DOHH2 (cell line): ENCODE measurements at regions not wholly inside any gene's neighbourhood (a gene's known extent, or its start where the extent isn't known, plus 50 kb on each side); places are given as distances from the start of the nearest gene placed in this dataset.

ENCODE experiments used
- H3F3A ChIP-seq: fragments of 200-600 bp; sonication (generic), shearing (Covaris generic); 2 replicates; pipeline ENCODE4 v1.6.0; 2016; ENCODE audit warnings: antibody characterized with exemption, mild to moderate bottlenecking; ENCODE audit not compliant: control insufficient read depth, insufficient read depth
- H3K27ac ChIP-seq: fragments of 200-600 bp; sonication (generic); 2 replicates; pipeline ENCODE4 v1.5.1; 2014; ENCODE audit warnings: low read depth, mild to moderate bottlenecking, low read length, moderate library complexity
- H3K27me3 ChIP-seq: fragments of 200-600 bp; sonication (generic); 2 replicates; pipeline ENCODE4 v1.6.1; 2014; ENCODE audit warnings: mild to moderate bottlenecking, low read length, mixed read lengths; ENCODE audit not compliant: control insufficient read depth
- H3K36me3 ChIP-seq: fragments of 200-600 bp; sonication (generic); 2 replicates; pipeline ENCODE4 v1.6.1; 2014; ENCODE audit warnings: mild to moderate bottlenecking, low read length, moderate library complexity, mixed read lengths; ENCODE audit not compliant: control insufficient read depth
- H3K4me1 ChIP-seq: fragments of 200-600 bp; sonication (generic); 2 replicates; pipeline ENCODE4 v1.6.1; 2014; ENCODE audit warnings: mild to moderate bottlenecking, low read length, mixed read lengths; ENCODE audit not compliant: control insufficient read depth
- H3K4me2 ChIP-seq: fragments of 200-600 bp; sonication (generic); 2 replicates; pipeline ENCODE4 v1.6.0; 2014; ENCODE audit warnings: mild to moderate bottlenecking, low read length, moderate library complexity
- H3K4me3 ChIP-seq: fragments of 200-600 bp; sonication (generic); 2 replicates; pipeline ENCODE4 v1.5.1; 2014; ENCODE audit warnings: mild to moderate bottlenecking, low read length, mixed read lengths
- H3K79me2 ChIP-seq: fragments of 200-600 bp; sonication (generic); 2 replicates; pipeline ENCODE4 v1.6.1; 2014; ENCODE audit warnings: mild to moderate bottlenecking, low read length, mixed read lengths; ENCODE audit not compliant: control insufficient read depth
- H3K9me2 ChIP-seq: fragments of 200-600 bp; sonication (generic); replicated peaks from 2 replicates; pipeline ENCODE4 v1.6.1; 2014; ENCODE audit warnings: mild to moderate bottlenecking, low read length, mixed read lengths; ENCODE audit not compliant: control insufficient read depth
- H3K9me3 ChIP-seq: fragments of 200-600 bp; sonication (generic); 2 replicates; pipeline ENCODE4 v1.6.1; 2014; ENCODE audit warnings: antibody characterized with exemption, low read length, mixed read lengths; ENCODE audit not compliant: control insufficient read depth, insufficient read depth
- H4K20me1 ChIP-seq: fragments of 200-600 bp; sonication (generic); 2 replicates; pipeline ENCODE4 v1.6.0; 2014; ENCODE audit warnings: low read depth, mild to moderate bottlenecking, antibody characterized with exemption, low read length, moderate library complexity; ENCODE audit not compliant: control insufficient read depth, insufficient read depth
- EZH2phosphoT487 ChIP-seq: fragments of 200-600 bp; sonication (generic); IDR thresholded peaks from 2 replicates; pipeline ENCODE4 v1.6.1; 2017; ENCODE audit warnings: borderline replicate concordance, mild to moderate bottlenecking, antibody characterized with exemption, low read length, moderate library complexity, mixed read lengths
- TF ChIP-seq, protein P1 (sequence below): fragments of 200-600 bp; sonication (generic); IDR thresholded peaks from one replicate; pipeline ENCODE4 v1.5.1; 2014; ENCODE audit warnings: antibody characterized with exemption, mild to moderate bottlenecking, low read depth, low read length; ENCODE audit not compliant: poor library complexity, severe bottlenecking

DNA sequence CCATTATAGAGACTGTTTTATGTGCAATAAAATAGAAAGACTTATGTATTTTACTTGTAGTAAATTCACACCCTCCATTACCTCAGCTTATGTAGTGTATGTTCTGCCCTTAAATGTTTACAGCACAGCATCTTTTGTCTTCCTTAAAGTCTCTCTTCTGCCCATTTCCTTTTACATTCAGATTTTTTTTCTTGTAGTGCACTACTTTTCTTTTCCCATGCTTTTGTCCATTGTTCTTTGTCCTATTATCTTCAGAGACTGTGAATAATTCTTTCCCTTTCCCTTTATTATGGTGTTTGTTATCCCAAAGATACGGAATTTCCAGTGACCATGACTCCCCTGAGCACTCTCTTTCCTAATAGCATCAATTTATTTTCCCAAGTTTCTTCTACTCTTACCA, 66.1 kb upstream of the TYRP1 start:
- Histone ChIP-seq H3K36me3 (no peaks in the 10 kb centered on the region), H3K79me2 (no peaks in the 10 kb centered on the region), H3K27ac (no peak overlapping the region), H3K4me2 (no peak overlapping the region), H3K4me1 (no peaks in the 10 kb centered on the region), H3K4me3 (no peak overlapping the region), H4K20me1 (no peaks in the 10 kb centered on the region), H3K27me3 (no peaks in the 10 kb centered on the region), H3K9me3 (no peaks in the 10 kb centered on the region), H3K9me2 (no peaks in the 10 kb centered on the region), H3F3A (no peaks in the 10 kb centered on the region)
- TF ChIP-seq, protein P1, sequence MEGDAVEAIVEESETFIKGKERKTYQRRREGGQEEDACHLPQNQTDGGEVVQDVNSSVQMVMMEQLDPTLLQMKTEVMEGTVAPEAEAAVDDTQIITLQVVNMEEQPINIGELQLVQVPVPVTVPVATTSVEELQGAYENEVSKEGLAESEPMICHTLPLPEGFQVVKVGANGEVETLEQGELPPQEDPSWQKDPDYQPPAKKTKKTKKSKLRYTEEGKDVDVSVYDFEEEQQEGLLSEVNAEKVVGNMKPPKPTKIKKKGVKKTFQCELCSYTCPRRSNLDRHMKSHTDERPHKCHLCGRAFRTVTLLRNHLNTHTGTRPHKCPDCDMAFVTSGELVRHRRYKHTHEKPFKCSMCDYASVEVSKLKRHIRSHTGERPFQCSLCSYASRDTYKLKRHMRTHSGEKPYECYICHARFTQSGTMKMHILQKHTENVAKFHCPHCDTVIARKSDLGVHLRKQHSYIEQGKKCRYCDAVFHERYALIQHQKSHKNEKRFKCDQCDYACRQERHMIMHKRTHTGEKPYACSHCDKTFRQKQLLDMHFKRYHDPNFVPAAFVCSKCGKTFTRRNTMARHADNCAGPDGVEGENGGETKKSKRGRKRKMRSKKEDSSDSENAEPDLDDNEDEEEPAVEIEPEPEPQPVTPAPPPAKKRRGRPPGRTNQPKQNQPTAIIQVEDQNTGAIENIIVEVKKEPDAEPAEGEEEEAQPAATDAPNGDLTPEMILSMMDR = no peak
- TF ChIP-seq EZH2phosphoT487 = no peak

DNA sequence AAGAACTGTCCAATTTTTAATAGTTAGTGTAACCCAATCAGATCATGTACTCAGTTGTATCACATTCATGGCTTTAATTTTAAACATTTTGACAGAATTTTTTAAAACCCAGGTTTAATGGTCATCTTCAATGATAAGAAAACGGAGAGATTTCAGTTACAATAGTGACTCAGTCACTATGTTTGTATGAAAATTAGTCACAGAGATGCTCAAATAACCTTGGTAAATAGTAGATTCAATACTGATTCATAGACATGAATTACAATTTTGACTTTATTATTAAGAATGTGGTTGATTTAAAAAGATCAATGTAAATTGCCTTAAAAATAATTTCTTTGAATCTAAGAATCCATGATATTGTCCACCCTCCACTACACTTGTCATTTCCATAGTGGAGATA, 64.6 kb upstream of the TYRP1 start:
- Histone ChIP-seq H3K27ac (no peak overlapping the region), H3K4me1 (no peaks in the 10 kb centered on the region), H3K9me3 (no peaks in the 10 kb centered on the region), H3K4me3 (no peak overlapping the region), H3K9me2 (no peaks in the 10 kb centered on the region), H3F3A (no peaks in the 10 kb centered on the region), H4K20me1 (no peaks in the 10 kb centered on the region), H3K4me2 (no peak overlapping the region), H3K79me2 (no peaks in the 10 kb centered on the region), H3K36me3 (no peaks in the 10 kb centered on the region), H3K27me3 (no peaks in the 10 kb centered on the region)
- TF ChIP-seq, protein P1 = no peak
- no peak for TF ChIP-seq EZH2phosphoT487

DNA sequence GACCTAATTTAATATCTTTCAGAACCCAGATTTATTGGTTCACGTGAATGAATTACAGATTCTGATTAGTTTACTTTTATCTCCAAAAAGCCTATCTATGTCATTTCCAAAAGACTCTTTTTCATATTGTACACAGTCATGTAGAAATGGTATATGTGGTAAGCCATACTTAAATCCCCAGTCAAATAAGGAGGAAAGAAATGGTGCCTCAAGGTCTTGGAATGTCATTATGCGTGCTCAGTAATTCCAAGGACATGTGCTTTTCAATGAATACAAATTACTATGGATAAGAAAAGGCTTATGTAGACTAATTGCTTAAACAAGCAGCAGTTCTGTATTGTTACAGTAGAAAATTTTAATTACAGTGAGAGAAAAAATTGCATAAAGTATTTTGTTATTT, 64.1 kb upstream of the TYRP1 start:
- no peaks in the 10 kb centered on the region for H3F3A ChIP-seq
- H3K9me2 ChIP-seq = no peaks in the 10 kb centered on the region
- TF ChIP-seq EZH2phosphoT487 = no peak
- TF ChIP-seq, protein P1 = no peak
- H3K79me2 ChIP-seq = no peaks in the 10 kb centered on the region
- no peak overlapping the region for H3K27ac ChIP-seq
- H3K4me3 ChIP-seq = no peak overlapping the region
- H3K36me3 ChIP-seq = no peaks in the 10 kb centered on the region
- H3K9me3 ChIP-seq = no peaks in the 10 kb centered on the region
- no peaks in the 10 kb centered on the region for H4K20me1 ChIP-seq
- H3K4me2 ChIP-seq = no peak overlapping the region
- no peaks in the 10 kb centered on the region for H3K27me3 ChIP-seq
- H3K4me1 ChIP-seq = no peaks in the 10 kb centered on the region

DNA sequence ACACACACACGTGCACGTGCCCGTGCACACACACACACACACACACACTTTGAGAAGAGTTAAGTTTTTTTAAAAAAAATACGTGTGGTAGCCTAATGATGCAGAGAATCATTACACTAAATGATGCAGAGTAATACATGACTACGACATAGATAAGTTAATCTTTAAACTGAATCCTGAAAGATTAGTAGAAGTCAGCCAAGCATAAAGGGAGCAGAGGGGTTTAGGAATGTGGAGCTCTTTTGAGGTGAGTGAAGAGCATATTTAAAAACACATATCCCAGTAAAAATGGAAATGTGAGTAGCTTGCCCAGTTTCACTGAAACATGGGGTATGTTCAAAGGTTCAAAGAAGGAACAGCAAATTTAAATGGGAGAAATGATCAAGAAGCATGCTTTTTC, 61.3 kb upstream of the TYRP1 start:
- Histone ChIP-seq H4K20me1 (no peaks in the 10 kb centered on the region), H3K4me1 (no peaks in the 10 kb centered on the region), H3K4me2 (no peak overlapping the region), H3K27ac (no peak overlapping the region), H3F3A (no peaks in the 10 kb centered on the region), H3K27me3 (no peaks in the 10 kb centered on the region), H3K9me2 (no peaks in the 10 kb centered on the region), H3K79me2 (no peaks in the 10 kb centered on the region), H3K36me3 (no peaks in the 10 kb centered on the region), H3K4me3 (no peak overlapping the region), H3K9me3 (no peaks in the 10 kb centered on the region)
- TF ChIP-seq EZH2phosphoT487 = no peak
- TF ChIP-seq, protein P1 = no peak
